H1 (cell line): ENCODE measurements at regions not wholly inside any gene's neighbourhood (a gene's known extent, or its start where the extent isn't known, plus 50 kb on each side); places are given as distances from the start of the nearest gene placed in this dataset.

Source experiments
- CTCF ChIA-PET: fragments of 300-600 bp; sonication (Branson Sonifier 250); formaldehyde crosslinking; loops from one replicate; lab custom pipeline; 2021; ENCODE audit not compliant: partially characterized antibody; lab: Charles Lee
- POLR2A ChIA-PET: fragments of 300-600 bp; sonication (Branson Sonifier 250); formaldehyde crosslinking; loops from one replicate; lab custom pipeline; 2021; ENCODE audit warnings: inconsistent platforms; ENCODE audit not compliant: partially characterized antibody; lab: Charles Lee
- DNase-seq, 2 experiments: peaks; one replicate each; pipeline versions ENCODE4 v3.0.0 to v3.0.0-alpha.2; 2010 to 2022; ENCODE audit warnings: low spot score in 2 of 2, low read depth in 1 of 2, mixed read lengths in 1 of 2
- FAIRE-seq: peaks from 2 replicates; lab custom pipeline; 2011; peaks lifted over from hg19 to GRCh38; lab: Jason Lieb, UNC
- H2AFZ ChIP-seq: 2 replicates; pipeline ENCODE4 v1.8.1; 2012; ENCODE audit warnings: low read length, inconsistent platforms
- H2AK5ac ChIP-seq: 2 replicates; pipeline ENCODE4 v1.6.1; 2013; ENCODE audit warnings: low read depth, low read length
- H2BK120ac ChIP-seq: replicated peaks from 2 replicates; pipeline ENCODE3; 2013; ENCODE audit warnings: low read depth, low read length, inconsistent platforms
- H2BK12ac ChIP-seq: 2 replicates; pipeline ENCODE4 v1.6.1; 2013; ENCODE audit warnings: low read depth, low read length
- H2BK15ac ChIP-seq: 2 replicates; pipeline ENCODE4 v1.6.1; 2013; ENCODE audit warnings: low read length
- H2BK20ac ChIP-seq: 2 replicates; pipeline ENCODE4 v1.6.1; 2013; ENCODE audit warnings: low read length
- H2BK5ac ChIP-seq: 2 replicates; pipeline ENCODE4 v1.6.1; 2013; ENCODE audit warnings: low read depth, low read length
- H3K14ac ChIP-seq: 2 replicates; pipeline ENCODE4 v1.6.1; 2013; ENCODE audit warnings: inconsistent platforms; ENCODE audit not compliant: insufficient read length
- H3K18ac ChIP-seq: 2 replicates; pipeline ENCODE4 v1.6.1; 2013; ENCODE audit warnings: low read length; ENCODE audit errors: extremely low read depth
- H3K23ac ChIP-seq: 2 replicates; pipeline ENCODE4 v1.6.1; 2013; ENCODE audit warnings: inconsistent platforms; ENCODE audit not compliant: insufficient read length
- H3K23me2 ChIP-seq: 2 replicates; pipeline ENCODE4 v1.6.1; 2013; ENCODE audit warnings: low read depth, low read length
- H3K27ac ChIP-seq: 2 replicates; pipeline ENCODE4 v1.6.1; 2011; ENCODE audit warnings: low read depth, low read length, inconsistent platforms
- H3K27me3 ChIP-seq, 4 experiments: replicated peaks in 1 of 4; 1 replicate in 1 of 4; 2 replicates in 3 of 4; pipeline versions ENCODE4 v1.6.1 to v1.8.1; 2011 to 2013; ENCODE audit warnings: low read length in 3 of 4, mild to moderate bottlenecking in 3 of 4, inconsistent platforms in 2 of 4, mixed read lengths in 2 of 4, moderate library complexity in 1 of 4; ENCODE audit not compliant: control insufficient read depth in 3 of 4, insufficient read depth in 3 of 4; ENCODE audit errors: extremely low read depth in 1 of 4
- H3K36me3 ChIP-seq, 4 experiments: 2 replicates each; pipeline versions ENCODE4 v1.6.1 to v1.8.1; 2011 to 2013; ENCODE audit warnings: mild to moderate bottlenecking in 4 of 4, low read length in 3 of 4, moderate library complexity in 2 of 4, control low read depth in 1 of 4, inconsistent platforms in 1 of 4; ENCODE audit not compliant: insufficient read depth in 4 of 4, control insufficient read depth in 2 of 4
- H3K4ac ChIP-seq: replicated peaks from 2 replicates; pipeline ENCODE3; 2013; ENCODE audit warnings: low read length, low read depth, mixed read lengths, inconsistent platforms; ENCODE audit not compliant: insufficient read length
- H3K4me1 ChIP-seq, 4 experiments: replicated peaks in 1 of 4; 1 replicate in 1 of 4; 2 replicates in 3 of 4; pipeline versions ENCODE4 v1.6.1 to v1.8.1; 2011 to 2013; ENCODE audit warnings: low read length in 3 of 4, inconsistent platforms in 2 of 4, mixed read lengths in 1 of 4; ENCODE audit not compliant: insufficient read depth in 4 of 4, control insufficient read depth in 3 of 4
- H3K4me2 ChIP-seq, 2 experiments: 2 replicates each; pipeline versions ENCODE4 v1.6.1 to v1.8.1; 2011 to 2013; ENCODE audit warnings: low read depth in 2 of 2, low read length in 2 of 2, control low read depth in 1 of 2, inconsistent platforms in 1 of 2, mild to moderate bottlenecking in 1 of 2; ENCODE audit not compliant: insufficient read depth in 1 of 2
- H3K4me3 ChIP-seq, 4 experiments: fragments of 200-600, 300-600 bp in 1 of 4; sonication (generic), shearing (Covaris generic), sonication (Bioruptor Twin) in 1 of 4; 2 replicates each; pipeline versions ENCODE4 v1.5.1 to v1.8.1; 2011 to 2016; ENCODE audit warnings: low read length in 4 of 4, low read depth in 3 of 4, control low read depth in 2 of 4, inconsistent platforms in 2 of 4, mild to moderate bottlenecking in 2 of 4, mixed read lengths in 1 of 4, moderate library complexity in 1 of 4; ENCODE audit not compliant: insufficient read depth in 2 of 4; ENCODE audit errors: extremely low read depth in 1 of 4
- H3K56ac ChIP-seq: replicated peaks from 2 replicates; pipeline ENCODE3; 2013; ENCODE audit warnings: low read depth, mild to moderate bottlenecking, mixed read lengths, low read length, inconsistent platforms; ENCODE audit not compliant: insufficient read length
- H3K79me1 ChIP-seq: 2 replicates; pipeline ENCODE4 v1.6.1; 2013; ENCODE audit warnings: low read depth, low read length, control low read depth
- H3K79me2 ChIP-seq, 2 experiments: 2 replicates each; pipeline versions ENCODE4 v1.6.1 to v1.8.1; 2012 to 2013; ENCODE audit warnings: low read length in 2 of 2, mild to moderate bottlenecking in 2 of 2, inconsistent platforms in 1 of 2; ENCODE audit not compliant: insufficient read depth in 2 of 2, control insufficient read depth in 1 of 2
- H3K9ac ChIP-seq, 4 experiments: replicated peaks in 1 of 4; 1 replicate in 1 of 4; 2 replicates in 3 of 4; pipeline versions ENCODE4 v1.6.1 to v1.8.1; 2011 to 2013; ENCODE audit warnings: low read depth in 3 of 4, low read length in 3 of 4, control low read depth in 2 of 4, mild to moderate bottlenecking in 2 of 4, moderate library complexity in 2 of 4, inconsistent platforms in 1 of 4; ENCODE audit errors: extremely low read depth in 1 of 4
- H3K9me3 ChIP-seq, 2 experiments: 2 replicates each; pipeline versions ENCODE4 v1.6.1 to v1.8.1; 2012 to 2013; ENCODE audit warnings: mild to moderate bottlenecking in 2 of 2, moderate library complexity in 2 of 2, control low read depth in 1 of 2, inconsistent platforms in 1 of 2, low read depth in 1 of 2, low read length in 1 of 2, mixed read lengths in 1 of 2; ENCODE audit not compliant: insufficient read depth in 2 of 2
- H4K20me1 ChIP-seq, 2 experiments: replicated peaks in 1 of 2; 2 replicates each; pipeline versions ENCODE3 to v1.8.1; 2011 to 2013; ENCODE audit warnings: inconsistent platforms in 2 of 2, low read length in 2 of 2, mild to moderate bottlenecking in 1 of 2; ENCODE audit not compliant: insufficient read depth in 2 of 2, control insufficient read depth in 1 of 2
- H4K5ac ChIP-seq: 2 replicates; pipeline ENCODE4 v1.6.1; 2013; ENCODE audit warnings: low read length, low read depth, mixed read lengths, inconsistent platforms; ENCODE audit not compliant: insufficient read length
- H4K8ac ChIP-seq: 2 replicates; pipeline ENCODE4 v1.8.0; 2013; ENCODE audit warnings: mild to moderate bottlenecking, moderate library complexity, low read length, inconsistent platforms; ENCODE audit not compliant: insufficient read depth; ENCODE audit errors: extremely low read depth
- H4K91ac ChIP-seq: replicated peaks from 2 replicates; pipeline ENCODE3; 2013; ENCODE audit warnings: low read length, mixed read lengths, inconsistent platforms; ENCODE audit not compliant: insufficient read length
- CEBPB ChIP-seq: IDR thresholded peaks from 2 replicates; pipeline ENCODE4 v1.6.1; 2012; ENCODE audit warnings: low read depth, low read length
- JUN ChIP-seq: IDR thresholded peaks from 2 replicates; pipeline ENCODE4 v1.6.1; 2011; ENCODE audit warnings: low read depth, mild to moderate bottlenecking, improper control_type of control experiment, low read length
- MAFK ChIP-seq: IDR thresholded peaks from 2 replicates; pipeline ENCODE4 v1.6.1; 2012; ENCODE audit warnings: low read depth, mild to moderate bottlenecking, improper control_type of control experiment, low read length
- POLR2A ChIP-seq, 2 experiments: IDR thresholded peaks; 1 replicate in 1 of 2; 2 replicates in 1 of 2; pipeline ENCODE4 v1.6.1; 2011; ENCODE audit warnings: low read depth in 2 of 2, low read length in 2 of 2, mild to moderate bottlenecking in 2 of 2; ENCODE audit errors: control extremely low read depth in 1 of 2
- POU5F1 ChIP-seq: IDR thresholded peaks from 2 replicates; pipeline ENCODE4 v1.6.1; 2011; ENCODE audit warnings: low read depth, mild to moderate bottlenecking, low read length, moderate library complexity
- SAP30 ChIP-seq: fragments of 300-600 bp; sonication (generic); IDR thresholded peaks from 2 replicates; pipeline ENCODE4 v1.7.1; 2012; ENCODE audit warnings: low read length, moderate library complexity, mild to moderate bottlenecking, inconsistent platforms; ENCODE audit not compliant: insufficient read depth, insufficient replicate concordance
- SIN3A ChIP-seq, 2 experiments: IDR thresholded peaks in 1 of 2; conservative IDR thresholded peaks in 1 of 2; 2 replicates each; pipeline ENCODE4 v1.6.1; 2011 to 2012; ENCODE audit warnings: low read length in 2 of 2, improper control_type of control experiment in 1 of 2, low read depth in 1 of 2, mild to moderate bottlenecking in 1 of 2
- SP4 ChIP-seq: IDR thresholded peaks from 2 replicates; pipeline ENCODE4 v1.6.1; 2012; ENCODE audit warnings: low read length, inconsistent platforms
- SRF ChIP-seq: IDR thresholded peaks from 2 replicates; pipeline ENCODE4 v1.6.1; 2011; ENCODE audit warnings: mild to moderate bottlenecking, low read depth, low read length, moderate library complexity
- TAF7 ChIP-seq: optimal IDR thresholded peaks from 2 replicates; pipeline ENCODE3; 2011; ENCODE audit warnings: low read depth, mild to moderate bottlenecking, inconsistent platforms, low read length, moderate library complexity, borderline replicate concordance
- USF2 ChIP-seq: IDR thresholded peaks from 2 replicates; pipeline ENCODE4 v1.6.1; 2011; ENCODE audit warnings: low read length, improper control_type of control experiment
- WGBS, 2 experiments: shearing (Covaris generic) in 1 of 2; methylation state at CpG; one replicate each; pipeline versions ENCODE4 v1.1.6 to v1.1.7; 2013 to 2015; ENCODE audit warnings: low lambda C conversion rate in 2 of 2, mixed read lengths in 2 of 2, inconsistent platforms in 1 of 2, low coverage in 1 of 2, missing lambda C conversion rate in 1 of 2; ENCODE audit not compliant: insufficient replicate concordance in 2 of 2, insufficient coverage in 1 of 2, insufficient read length in 1 of 2; ENCODE audit errors: extremely low coverage in 1 of 2, missing lambda C conversion rate in 1 of 2; 5-methylcytosine and 5-hydroxymethylcytosine counted together

GRCh38 chr9:115466756-115467155 is 348.8 kb upstream of the TNC start:
- Histone ChIP-seq H4K5ac (peak overlapping the region; percentile 46), H2BK120ac (peak overlapping the region; percentile 84), H3K18ac (0 out of 2 replicates have a peak overlapping the region, but pooled peaks have one; percentile 62), H3K27me3 (no peaks in the 10 kb centered on the region), H2BK20ac (peak overlapping the region; percentile 96), H3K4ac (no peak overlapping the region), H3K56ac (no peak overlapping the region), H4K91ac (no peak overlapping the region), H3K79me2 (peaks cover 0 to 6% of the 10 kb centered on the region in 2 experiments; a peak in 2 of 4 replicates), H2BK5ac (peak overlapping the region; percentile 46; the same call in 1 of the 2 replicates), H3K9ac (no peak overlapping the region), H4K8ac (no peak overlapping the region), H3K4me2 (no peak overlapping the region), H3K9me3 (peaks cover 8% of the 10 kb centered on the region in 2 experiments; a peak in 2 of 4 replicates), H3K4me1 (peaks cover 0 to 14% (median 5%) of the 10 kb centered on the region in 4 experiments; a peak in 4 of 7 replicates), H3K4me3 (no peak overlapping the region), H2BK12ac (peak overlapping the region; percentile 95; the same call in 1 of the 2 replicates), H3K14ac (no peak overlapping the region), H3K23ac (no peak overlapping the region), H3K79me1 (no peaks in the 10 kb centered on the region), H4K20me1 (no peaks in the 10 kb centered on the region), H3K23me2 (no peaks in the 10 kb centered on the region), H2AK5ac (peak overlapping the region; percentile 92), H3K36me3 (peaks cover 0 to 10% (median 0%) of the 10 kb centered on the region in 4 experiments; a peak in 2 of 8 replicates), H2AFZ (no peak overlapping the region), H3K27ac (no peak overlapping the region), H2BK15ac (peak overlapping the region; percentile 89; the same call in 1 of the 2 replicates)
- DNase-seq (no peak), FAIRE-seq (no peak)
- POLR2A ChIA-PET, result interaction anchor here (1.0 to 1.5 kb wide), 4 partner anchors 12 to 66 kb away, joined by 3 to 4 read pairs (median 3); no protein-coding TSS in a partner anchor
- CTCF ChIA-PET, result no interaction called here
- 95% methylated on average over 7 of the region's 7 CpGs; no CpG with 5 or more reads in 1 of the 2 experiments for WGBS, 2 experiments
- no peak for TF ChIP-seq SP4
- TF ChIP-seq CEBPB, result no peak
- no peak for TF ChIP-seq POLR2A (IDR thresholded peaks at IDR 0.05; ENCODE audit: control extremely low read depth in 1 of 2, low read depth in 2 of 2, low read length in 2 of 2)
- no peak for TF ChIP-seq USF2
- no peak for TF ChIP-seq TAF7
- TF ChIP-seq SAP30, result no peak
- TF ChIP-seq SRF, result no peak
- no peak for TF ChIP-seq SIN3A (conservative IDR thresholded peaks at IDR 0.05 in 1 of 2, IDR thresholded peaks at IDR 0.05 in 1 of 2; ENCODE audit: low read depth in 1 of 2, low read length in 2 of 2)
- TF ChIP-seq MAFK, result no peak
- TF ChIP-seq JUN, result no peak
- TF ChIP-seq POU5F1, result no peak
